NCI-H2227 treated with DMSO at 0.1 percent for 48 hours (cell line): ENCODE measurements at regions not wholly inside any gene's neighbourhood (a gene's known extent, or its start where the extent isn't known, plus 50 kb on each side); places are given as distances from the start of the nearest gene placed in this dataset.
"Not testable (repeated sequence)": the region's sequence is repeated elsewhere in the genome, so short reads cannot be mapped to it uniquely, and the experiment has no call there.

Experiments
- DNase-seq: peaks from one replicate; lab custom pipeline; 2025; lab: John Stamatoyannopoulos, UW

DNA sequence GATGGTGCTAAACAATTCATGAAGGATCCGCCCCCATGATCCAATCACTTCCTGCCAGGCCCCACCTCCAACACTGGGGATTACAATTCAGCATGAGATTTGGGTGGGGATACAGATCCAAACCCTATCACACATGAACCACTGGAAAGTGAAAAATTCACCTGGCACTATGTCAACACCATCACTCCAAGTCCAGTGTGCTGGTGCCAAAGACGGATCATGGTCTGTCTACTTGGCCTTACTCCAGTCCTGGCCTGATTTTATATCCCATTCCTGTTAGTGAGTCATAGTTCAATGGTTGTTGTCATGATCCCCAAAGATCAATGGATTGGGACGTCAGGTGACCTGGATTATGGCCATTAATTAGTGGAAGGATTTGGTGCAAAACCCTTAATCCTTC lies 147.4 kb upstream of the RPS23 start:
- DNase-seq: no peak

DNA sequence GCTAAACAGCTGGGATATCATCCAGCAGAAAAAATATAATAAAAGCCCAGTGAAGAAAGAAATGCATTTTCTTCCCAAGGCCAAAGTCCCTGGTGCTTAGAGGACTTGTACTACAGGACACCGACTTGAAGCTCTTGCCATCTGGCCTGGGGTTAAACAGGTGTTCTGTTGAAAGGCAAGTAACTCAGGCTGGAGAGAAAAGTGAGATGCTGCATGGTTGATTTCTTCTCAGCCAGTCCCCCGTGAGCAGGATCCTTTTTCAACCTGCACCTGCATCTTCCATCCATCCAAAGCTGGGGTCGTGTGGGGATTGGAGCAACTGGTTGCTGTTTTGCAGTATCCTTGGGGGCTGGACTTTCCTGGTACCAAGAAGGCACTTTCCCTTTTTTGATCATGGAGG lies 146.1 kb upstream of the RPS23 start:
- DNase-seq: no peak

DNA sequence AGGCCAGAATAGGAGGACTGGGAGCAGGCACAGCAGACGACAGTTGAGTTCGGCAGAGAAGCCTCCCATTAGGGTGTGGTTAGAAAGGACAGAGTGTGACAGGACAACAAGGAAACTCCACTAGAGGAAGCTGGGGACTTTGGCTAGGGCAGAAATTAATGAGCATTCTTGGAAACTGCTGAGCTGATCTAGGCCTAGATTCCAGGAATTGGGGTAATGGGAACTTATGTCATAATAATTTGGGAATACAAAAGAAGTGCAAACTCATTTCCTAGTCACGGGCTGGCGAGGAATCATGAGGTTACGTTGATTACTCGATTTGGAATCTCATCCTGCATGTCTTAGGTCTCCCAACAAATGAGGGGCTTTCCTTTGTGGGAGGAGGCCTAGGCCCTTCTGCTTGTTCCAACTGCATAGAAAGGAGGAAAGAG lies 144.6 kb upstream of the RPS23 start:
- no peak for DNase-seq

GRCh38 chr5:82422001-82422740 lies 144.0 kb upstream of the RPS23 start:
- no peak for DNase-seq

DNA sequence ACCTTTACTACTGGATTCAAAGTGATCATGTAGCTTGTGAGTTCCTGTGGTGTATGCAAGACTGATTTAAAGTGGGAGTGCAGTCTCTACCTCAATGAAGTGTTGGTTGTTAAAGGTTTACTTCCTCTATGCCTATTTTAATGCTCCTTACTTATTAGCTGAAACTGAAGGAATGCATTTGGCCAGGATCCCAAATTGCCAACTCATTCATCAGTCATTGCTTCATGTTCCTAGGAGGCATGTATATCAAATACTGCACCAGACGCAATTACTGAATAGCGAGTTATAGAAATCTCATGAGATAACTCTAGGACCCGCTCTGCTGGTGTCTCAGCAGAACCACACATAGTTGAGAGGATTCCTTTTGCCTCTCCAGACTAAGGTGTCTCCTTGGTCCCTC lies 143.0 kb upstream of the RPS23 start:
- no peak for DNase-seq

GRCh38 chr5:82420524-82420923 lies 142.4 kb upstream of the RPS23 start:
- DNase-seq: not testable (repeated sequence)

GRCh38 chr5:82419559-82420332 lies 141.6 kb upstream of the RPS23 start:
- no peak for DNase-seq

DNA sequence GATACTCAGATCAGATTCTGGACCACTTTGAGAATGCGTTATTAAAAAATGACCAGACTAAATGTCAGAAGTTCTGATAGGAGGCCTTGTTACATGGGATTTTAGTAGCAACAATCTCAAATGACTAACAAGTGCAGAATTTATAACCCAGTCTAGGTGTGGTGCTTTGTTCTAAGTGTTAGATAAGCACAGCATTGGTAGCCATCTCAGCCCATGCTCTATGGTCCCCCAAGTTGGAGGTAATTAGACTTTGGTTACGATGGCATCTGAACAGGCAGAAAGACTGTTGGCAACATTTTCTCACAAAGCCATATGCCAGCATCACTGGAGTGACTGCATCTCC lies 140.4 kb upstream of the RPS23 start:
- no peak for DNase-seq

- DNase-seq: no peak
Observed at GRCh38 chr5:82417776-82418607, 139.8 kb upstream of the RPS23 start.

- DNase-seq: no peak
Observed at GRCh38 chr5:82416512-82416911, 138.4 kb upstream of the RPS23 start.

DNA sequence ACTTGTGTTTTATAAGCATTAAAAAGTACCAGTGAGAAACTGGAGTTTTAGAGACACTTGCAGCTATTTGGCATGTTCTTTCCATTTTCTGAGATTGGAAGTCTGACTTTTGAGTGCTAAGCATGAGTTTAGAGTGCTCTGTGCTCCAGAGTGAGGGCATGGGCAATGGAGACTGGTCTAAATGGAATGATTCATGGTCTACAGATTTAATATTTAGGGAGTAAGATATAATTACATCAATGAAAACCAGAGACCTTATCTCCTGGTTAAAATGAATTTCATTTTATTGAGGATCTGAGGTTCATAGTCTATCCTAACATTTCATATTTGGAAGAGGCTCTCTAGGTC lies 135.9 kb upstream of the RPS23 start:
- no peak for DNase-seq

DNA sequence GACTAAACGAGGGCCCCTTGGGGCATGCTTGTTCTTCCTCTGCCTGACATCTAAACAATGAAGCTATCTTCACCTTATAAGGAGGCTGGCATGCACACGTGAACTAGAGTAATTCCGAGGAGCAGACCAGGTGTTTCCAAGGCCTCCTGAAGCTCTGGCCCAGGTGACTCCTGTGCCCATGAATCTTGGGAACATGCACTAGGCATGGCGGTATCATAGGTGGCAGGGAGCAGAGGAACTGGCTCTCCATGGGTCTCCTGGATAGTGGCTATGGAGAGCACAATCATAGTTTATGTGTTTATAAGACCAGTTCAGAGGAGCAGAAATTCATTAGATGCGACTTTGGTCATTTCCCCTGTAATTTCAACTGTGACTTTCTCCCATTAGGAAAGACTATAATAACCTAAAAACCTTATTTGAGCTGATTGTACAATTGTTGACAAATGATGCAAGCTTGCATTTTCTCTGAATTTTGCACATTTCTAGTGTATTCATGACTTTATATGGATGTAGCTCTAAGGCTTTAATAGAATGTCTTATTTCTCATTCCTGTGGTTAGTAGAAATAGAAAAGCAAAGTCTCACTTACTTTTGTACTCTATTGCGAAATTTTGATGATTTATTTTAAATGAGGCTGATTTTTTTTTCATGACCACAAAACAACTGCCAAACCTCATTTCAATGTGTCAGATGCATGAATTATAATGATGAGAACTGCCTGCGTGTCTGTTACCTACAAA lies 135.3 kb upstream of the RPS23 start:
- DNase-seq: no peak

- DNase-seq: no peak
Observed at GRCh38 chr5:82408033-82408432, 129.9 kb upstream of the RPS23 start.

GRCh38 chr5:82406205-82406773 lies 128.1 kb upstream of the RPS23 start:
- no peak for DNase-seq

GRCh38 chr5:82405618-82406204 lies 127.6 kb upstream of the RPS23 start:
- DNase-seq: no peak

DNA sequence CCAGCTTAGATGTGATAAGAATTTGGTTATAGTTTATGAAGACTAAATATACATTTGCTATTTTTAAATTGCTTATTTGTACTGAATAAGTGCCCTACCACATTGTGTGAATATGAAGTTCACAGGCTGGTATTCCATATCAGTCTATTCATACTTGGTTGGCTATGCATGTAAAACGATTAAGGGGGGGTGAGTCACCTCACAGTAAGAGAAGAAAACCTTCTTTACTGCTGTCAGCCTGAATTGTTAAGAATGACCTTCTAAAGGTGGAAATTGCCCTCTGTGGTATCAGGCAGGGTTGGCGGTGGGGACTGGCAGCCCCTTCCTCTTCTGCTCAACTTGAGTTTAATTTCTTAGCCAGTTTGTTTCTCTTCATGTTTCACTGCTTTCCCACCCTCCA lies 127.0 kb upstream of the RPS23 start:
- DNase-seq: no peak

DNA sequence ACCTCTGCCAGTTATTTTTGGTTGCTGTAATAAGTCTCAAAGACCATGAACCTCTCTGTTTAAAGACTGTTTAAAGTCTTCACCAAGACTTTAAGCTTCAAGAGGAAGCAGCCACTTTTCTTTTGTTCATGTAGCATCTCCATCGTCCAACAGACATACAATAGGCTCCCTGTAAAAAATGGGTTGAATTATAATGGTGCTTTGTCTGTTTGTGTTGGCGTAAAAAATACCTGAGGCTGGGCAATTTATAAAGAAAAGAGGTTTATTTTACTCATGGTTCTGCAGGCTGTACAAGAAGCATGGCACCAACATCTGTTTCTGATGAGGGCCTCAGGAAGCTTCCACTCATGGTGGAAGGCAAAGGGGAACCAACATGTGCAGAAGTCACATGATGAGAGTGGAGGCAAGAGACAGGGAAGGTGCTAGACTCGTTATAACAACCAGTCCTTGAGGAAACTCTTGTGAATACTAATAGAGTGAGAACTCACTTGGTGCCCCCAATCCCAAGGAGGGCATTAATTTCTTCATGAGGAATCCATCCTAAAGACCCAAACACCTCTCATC lies 126.3 kb upstream of the RPS23 start:
- DNase-seq: no peak

GRCh38 chr5:82403724-82404123 lies 125.6 kb upstream of the RPS23 start:
- DNase-seq: no peak

DNA sequence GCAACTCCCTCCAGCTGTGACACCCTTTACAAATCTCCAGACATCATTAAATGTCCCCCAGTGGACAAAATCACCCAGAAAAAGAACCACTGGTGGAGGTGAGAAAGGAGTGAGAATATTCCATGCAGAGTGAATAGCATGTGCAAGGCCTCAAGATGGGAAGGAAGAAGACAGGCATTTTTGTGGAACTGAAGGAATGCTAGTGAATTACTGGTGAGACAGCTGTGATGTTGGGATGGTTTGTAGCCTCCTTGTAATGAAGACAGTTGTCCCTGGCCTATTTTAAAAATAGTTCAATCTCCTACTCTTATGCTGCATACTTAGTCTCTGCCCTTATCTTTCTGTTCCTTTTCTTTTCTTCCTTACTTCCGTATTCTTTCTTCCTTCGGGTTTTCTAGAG lies 124.9 kb upstream of the RPS23 start:
- DNase-seq: no peak

GRCh38 chr5:82399111-82399510 lies 121.0 kb upstream of the RPS23 start:
- no peak for DNase-seq

- DNase-seq: no peak
Observed at GRCh38 chr5:82397741-82398320, 119.7 kb upstream of the RPS23 start.
